NOMO-1 (cell line): ENCODE measurements at regions not wholly inside any gene's neighbourhood (a gene's known extent, or its start where the extent isn't known, plus 50 kb on each side); places are given as distances from the start of the nearest gene placed in this dataset.

ENCODE experiments used
- DNase-seq, 2 experiments: peaks; one replicate each; lab custom pipeline; 2025; ENCODE audit not compliant: unreplicated experiment in 2 of 2; lab: John Stamatoyannopoulos, UW

- DNase-seq: no peak
Observed at GRCh38 chr10:57807906-57808305, 459.8 kb downstream of the IPMK start.

DNA sequence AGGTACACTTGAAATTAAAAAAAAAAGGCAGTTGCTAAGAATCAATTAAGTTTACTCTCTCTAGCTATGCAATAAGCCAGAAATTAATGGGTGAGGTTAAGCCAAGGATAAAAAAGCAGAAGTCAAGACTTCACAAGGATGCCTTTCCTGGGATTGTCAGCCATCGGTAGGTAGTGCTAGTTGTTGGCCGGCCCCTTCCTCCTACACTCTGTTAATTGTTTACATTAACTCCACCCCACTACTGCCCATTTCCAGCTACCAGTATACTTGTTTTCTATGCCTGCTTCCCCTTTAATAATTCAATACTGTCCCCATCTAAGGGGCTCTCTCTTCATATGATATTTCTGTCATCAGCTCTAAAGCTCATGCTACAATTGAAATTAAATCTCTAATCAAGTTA lies 461.0 kb downstream of the IPMK start:
- DNase-seq: no peak

DNA sequence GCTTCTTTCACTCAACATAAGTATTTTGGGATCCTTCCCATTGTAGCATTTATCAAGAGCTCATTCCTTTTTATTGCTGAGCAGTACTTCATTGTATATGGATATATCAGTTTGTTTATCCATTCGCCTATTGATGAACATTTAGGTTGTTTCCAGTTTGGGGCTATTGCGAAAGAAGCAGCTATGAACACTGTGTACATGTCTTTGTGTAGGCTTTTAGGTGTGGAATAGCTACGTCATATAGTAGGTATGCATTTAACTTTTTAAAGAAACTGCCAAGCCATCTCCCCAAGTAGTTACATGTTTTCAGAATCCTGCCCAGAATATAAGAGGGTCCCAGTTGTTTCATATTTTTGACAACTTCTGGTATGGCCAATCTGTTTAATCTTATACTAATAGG lies 468.1 kb downstream of the IPMK start:
- no peak for DNase-seq

DNA sequence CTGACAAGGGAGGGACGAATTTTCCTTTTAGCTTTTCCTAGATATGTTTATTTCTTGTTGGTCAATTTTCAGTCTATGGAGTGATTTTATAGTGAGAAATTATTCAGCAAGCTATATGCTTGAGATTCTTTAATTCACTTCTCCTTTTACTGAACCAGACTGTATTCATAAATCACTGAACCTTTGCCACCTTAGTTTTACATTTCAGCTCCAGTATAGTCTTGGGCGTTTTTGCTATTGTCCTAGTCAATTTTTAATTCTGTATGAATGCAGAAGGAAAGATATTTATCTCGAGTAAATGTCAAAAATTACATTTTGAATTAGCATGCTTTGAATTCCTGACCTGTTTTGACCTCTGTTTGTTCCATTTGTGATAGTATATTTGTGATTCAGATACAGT lies 468.9 kb downstream of the IPMK start:
- DNase-seq: no peak

GRCh38 chr10:57791546-57791945 lies 476.1 kb downstream of the IPMK start:
- no peak for DNase-seq

DNA sequence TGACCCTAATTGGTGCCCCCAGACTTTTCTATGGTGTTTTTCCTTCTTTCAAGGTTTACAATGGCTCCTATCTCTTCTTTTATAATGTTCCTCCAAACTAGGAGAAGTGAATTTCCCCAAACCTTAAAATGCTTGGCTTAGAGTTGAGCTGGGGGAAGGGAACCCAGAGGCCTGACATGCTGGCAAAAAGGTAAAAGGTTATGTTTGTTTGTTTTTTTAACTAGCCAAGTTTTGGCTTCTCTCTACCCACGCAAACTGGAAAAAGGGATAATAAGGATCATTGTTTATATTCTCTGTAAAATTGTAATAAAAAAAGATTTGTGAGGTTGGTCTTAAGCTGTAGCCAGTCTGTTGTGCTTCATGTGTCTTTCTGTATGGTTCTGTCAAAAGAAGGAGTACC lies 477.0 kb downstream of the IPMK start:
- no peak for DNase-seq

DNA sequence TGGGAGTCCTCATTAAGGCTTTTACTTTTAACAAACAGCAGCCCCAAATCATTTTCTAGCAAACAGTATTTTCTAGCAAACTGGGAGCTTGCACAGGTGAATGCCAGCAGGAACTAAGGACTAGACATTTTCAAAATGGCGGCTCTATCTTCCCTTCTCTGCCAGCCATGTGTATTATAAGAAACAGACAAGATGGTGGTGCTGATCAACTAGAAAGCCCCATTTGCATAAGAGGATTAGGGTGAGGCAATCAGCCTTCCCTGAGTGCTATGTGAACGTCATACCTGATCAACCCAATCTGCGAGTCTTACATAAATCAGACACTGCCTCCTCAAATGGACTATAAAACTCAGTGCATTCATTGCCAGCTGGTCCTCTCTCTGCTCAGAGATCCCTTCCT lies 479.6 kb downstream of the IPMK start:
- no peak for DNase-seq

- no peak for DNase-seq
Observed at GRCh38 chr10:57786850-57787750, 480.6 kb downstream of the IPMK start.

DNA sequence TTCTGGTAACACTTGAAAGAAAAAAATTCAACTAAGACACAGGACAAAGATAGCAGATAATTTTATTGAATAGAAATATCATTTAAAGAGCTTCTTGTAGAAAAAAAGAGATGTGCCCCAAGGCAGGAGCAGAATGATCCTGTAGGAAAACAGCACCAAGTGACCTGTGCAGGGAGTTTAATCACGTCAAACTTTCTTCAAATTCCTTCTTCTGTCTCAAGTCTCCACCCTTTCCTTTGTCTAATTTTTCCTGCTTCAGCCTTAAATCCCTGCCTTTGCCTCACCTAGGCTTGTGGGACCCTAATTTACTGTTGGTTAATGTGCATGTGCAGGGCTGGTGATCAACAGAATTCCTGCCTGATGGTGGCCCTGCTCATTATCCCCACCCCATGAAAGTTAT lies 481.4 kb downstream of the IPMK start:
- no peak for DNase-seq

GRCh38 chr10:57785546-57785945 lies 482.1 kb downstream of the IPMK start:
- DNase-seq: no peak

DNA sequence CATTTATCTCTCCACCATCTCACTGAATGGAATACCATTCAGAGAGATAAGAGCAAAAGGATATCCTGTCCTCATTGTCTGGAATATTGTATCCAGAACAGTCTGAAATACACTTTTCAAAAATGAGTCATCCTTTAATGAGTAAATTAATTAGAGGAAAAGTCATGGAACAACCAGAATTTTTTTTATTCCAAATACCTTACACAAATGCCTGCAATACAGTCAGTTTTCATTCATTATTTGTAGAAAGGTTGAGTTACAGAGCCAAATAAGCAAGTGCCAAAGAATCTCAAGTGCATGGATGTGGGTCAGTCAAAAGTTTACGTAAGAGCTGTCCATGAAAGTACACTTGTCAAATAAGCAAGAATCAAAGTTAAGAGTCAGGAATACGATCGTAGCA lies 482.6 kb downstream of the IPMK start:
- DNase-seq: no peak

GRCh38 chr10:57776688-57777432 lies 490.8 kb downstream of the IPMK start:
- no peak for DNase-seq

GRCh38 chr10:57775250-57775649 lies 492.4 kb downstream of the IPMK start:
- DNase-seq: no peak

GRCh38 chr10:57769298-57769697 lies 498.4 kb downstream of the IPMK start:
- DNase-seq: no peak

DNA sequence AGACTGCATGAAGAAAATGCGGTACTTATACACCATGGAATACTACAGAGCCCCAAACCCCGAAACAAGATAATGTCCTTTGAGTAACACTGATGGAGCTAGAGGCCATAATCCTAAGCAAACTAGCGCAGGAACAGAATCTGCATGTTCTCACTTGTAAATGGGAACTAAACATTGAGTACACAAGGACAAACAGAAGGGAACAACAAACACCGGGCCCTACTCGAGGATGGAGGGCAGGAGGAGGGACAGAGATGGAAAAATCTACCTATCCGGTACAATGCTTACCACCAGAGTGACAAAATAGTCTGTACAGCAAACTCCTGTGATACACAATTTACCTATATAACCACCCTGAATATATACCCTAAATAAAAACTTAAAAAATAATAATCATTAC lies 507.9 kb downstream of the IPMK start:
- no peak for DNase-seq

DNA sequence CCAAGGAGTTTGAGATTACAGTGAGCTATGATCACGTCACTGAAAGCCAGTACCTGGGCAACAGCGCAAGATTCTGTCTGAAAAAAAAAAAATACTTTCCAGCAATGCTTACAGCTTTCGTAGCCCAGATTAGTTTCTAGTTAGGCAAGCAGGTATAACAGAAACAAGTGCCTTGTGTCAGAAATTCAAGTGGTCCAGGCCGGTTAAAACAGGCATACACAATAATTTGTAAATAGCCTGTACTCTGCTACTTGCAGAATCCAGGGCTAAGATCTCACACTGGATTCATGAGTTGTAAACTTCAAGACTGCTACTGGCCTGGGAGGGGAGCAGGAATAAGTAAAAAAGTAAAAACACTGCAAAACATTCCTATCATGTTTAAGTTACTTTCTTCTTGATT lies 512.9 kb downstream of the IPMK start:
- no peak for DNase-seq

- DNase-seq: no peak
Observed at GRCh38 chr10:57743711-57744110, 524.0 kb downstream of the IPMK start.

- DNase-seq: no peak
Observed at GRCh38 chr10:57741751-57742150, 525.9 kb downstream of the IPMK start.

DNA sequence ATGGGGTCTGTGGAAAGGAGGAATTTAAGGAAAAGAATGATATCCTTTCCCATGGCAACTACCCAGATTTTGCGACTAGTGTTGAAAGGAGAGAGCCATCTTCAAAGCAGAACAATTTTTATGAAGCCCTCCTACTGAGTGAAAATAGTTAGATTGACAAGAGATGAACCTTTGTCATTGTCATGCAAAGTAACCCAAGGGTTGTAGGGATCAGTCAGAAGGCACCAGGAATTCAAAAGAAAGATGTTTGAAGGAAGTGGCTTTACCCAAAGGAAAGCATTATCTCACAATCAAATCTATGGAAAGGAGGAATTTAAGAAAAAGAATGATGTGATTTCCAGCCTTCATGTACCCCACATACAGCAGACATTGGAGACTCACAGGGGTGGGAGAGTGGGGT lies 544.4 kb downstream of the IPMK start:
- no peak for DNase-seq

DNA sequence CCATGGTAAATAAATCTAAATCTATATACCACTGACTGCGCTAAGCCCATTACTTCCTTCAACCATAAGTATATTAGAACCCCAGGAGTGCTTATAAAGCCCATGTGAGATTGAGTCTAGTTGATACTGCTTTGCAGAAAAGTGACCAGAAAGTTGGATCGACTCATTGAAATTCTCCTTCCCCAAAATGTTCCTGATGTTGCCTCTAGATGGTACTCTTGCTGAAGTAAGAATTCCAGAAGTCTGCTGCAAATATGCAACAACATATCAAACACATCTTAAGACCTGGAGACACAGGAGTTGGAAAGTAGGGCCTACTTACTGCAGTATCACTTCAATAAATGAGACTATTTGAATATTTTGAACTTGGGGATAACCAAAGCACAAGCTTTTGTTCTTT lies 550.8 kb downstream of the IPMK start:
- DNase-seq: no peak

DNA sequence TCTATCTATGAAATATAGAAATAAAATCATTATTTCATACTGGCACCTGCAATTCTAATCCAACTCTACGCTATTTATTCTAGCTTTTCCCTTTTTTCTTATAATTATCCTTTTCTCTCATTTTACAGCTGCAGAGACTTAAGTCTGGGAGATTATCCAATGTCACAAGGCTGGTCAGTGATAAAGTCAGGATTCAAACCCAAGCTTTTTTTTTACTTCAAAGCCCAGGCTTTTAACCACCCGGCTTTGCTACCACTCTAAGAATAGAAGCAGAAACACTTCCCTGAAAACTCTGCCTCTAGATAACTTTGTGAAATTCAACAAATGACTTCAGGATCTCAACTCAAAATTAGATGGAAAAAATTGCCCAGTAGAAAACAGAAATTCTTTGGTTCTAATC lies 552.5 kb downstream of the IPMK start:
- no peak for DNase-seq

GRCh38 chr10:57707300-57707658 lies 560.4 kb downstream of the IPMK start:
- DNase-seq: no peak
